ENCODE measurements at regions not wholly inside any gene's neighbourhood (a gene's known extent, or its start where the extent isn't known, plus 50 kb on each side); places are given as distances from the start of the nearest gene placed in this dataset.

- TF ChIP-seq POLR2AphosphoS5 (IDR thresholded peaks at IDR 0.05; ENCODE audit: low read depth, low read length) (no peak), EP300 (IDR thresholded peaks at IDR 0.05; ENCODE audit: borderline replicate concordance in 1 of 2, low read depth in 2 of 2, low read length in 2 of 2) (no peak), CTCF (IDR thresholded peaks at IDR 0.05; ENCODE audit: control extremely low read depth in 1 of 3, insufficient read depth in 1 of 3, low read depth in 1 of 3, low read length in 3 of 3) (no peak), EZH2 (IDR thresholded peaks at IDR 0.05; ENCODE audit: low read depth, low read length, severe bottlenecking) (no peak), KDM1A (IDR thresholded peaks at IDR 0.05; ENCODE audit: borderline replicate concordance, low read length) (no peak), CEBPB (IDR thresholded peaks at IDR 0.05; ENCODE audit: low read depth, low read length) (no peak), POLR2A (IDR thresholded peaks at IDR 0.05; ENCODE audit: control extremely low read depth in 1 of 2, low read depth in 2 of 2, low read length in 2 of 2) (no peak), SP2 (IDR thresholded peaks at IDR 0.05; ENCODE audit: low read length) (no peak)
Measured at GRCh38 chr11:40054631-40055030, 1404.8 kb downstream of the LRRC4C start.
